ENCODE measurements at regions not wholly inside any gene's neighbourhood (a gene's known extent, or its start where the extent isn't known, plus 50 kb on each side); places are given as distances from the start of the nearest gene placed in this dataset.

DNA sequence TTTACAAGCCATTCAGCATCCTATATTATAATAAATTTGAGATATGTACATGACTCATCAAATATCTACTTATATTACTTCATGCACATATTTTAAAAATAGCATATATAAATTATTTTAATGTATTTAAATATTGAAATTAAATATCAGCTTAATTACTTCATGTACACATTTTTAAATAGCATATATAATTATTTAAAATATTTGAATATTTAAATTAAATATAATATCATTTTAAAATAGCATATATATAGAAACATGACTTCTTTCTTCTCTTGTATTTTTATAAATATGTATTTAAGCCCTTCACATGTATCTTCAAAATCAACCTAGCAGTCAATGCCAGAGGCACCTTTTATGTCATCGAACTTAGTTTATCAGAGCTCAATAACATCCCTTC lies 298.8 kb upstream of the DSEL start:
- Histone ChIP-seq H3K9ac (no peak overlapping the region), H2AFZ (ENCODE audit: low read depth) (no peak overlapping the region), H3K79me2 (ENCODE audit: insufficient read depth, low read depth) (no peaks in the 10 kb centered on the region), H3K4me2 (no peak overlapping the region), H3K4me1 (ENCODE audit: low read depth, poor library complexity, severe bottlenecking) (no peaks in the 10 kb centered on the region), H3K4me3 (IDR thresholded peaks at IDR 0.05; ENCODE audit: insufficient read depth, low read depth, low read length) (no peak overlapping the region), H4K20me1 (ENCODE audit: insufficient read depth) (no peaks in the 10 kb centered on the region), H3K36me3 (ENCODE audit: insufficient read depth) (no peaks in the 10 kb centered on the region), H3K27me3 (ENCODE audit: insufficient read depth, low read depth) (no peaks in the 10 kb centered on the region), H3K27ac (no peak overlapping the region)
- TF ChIP-seq, protein P1, sequence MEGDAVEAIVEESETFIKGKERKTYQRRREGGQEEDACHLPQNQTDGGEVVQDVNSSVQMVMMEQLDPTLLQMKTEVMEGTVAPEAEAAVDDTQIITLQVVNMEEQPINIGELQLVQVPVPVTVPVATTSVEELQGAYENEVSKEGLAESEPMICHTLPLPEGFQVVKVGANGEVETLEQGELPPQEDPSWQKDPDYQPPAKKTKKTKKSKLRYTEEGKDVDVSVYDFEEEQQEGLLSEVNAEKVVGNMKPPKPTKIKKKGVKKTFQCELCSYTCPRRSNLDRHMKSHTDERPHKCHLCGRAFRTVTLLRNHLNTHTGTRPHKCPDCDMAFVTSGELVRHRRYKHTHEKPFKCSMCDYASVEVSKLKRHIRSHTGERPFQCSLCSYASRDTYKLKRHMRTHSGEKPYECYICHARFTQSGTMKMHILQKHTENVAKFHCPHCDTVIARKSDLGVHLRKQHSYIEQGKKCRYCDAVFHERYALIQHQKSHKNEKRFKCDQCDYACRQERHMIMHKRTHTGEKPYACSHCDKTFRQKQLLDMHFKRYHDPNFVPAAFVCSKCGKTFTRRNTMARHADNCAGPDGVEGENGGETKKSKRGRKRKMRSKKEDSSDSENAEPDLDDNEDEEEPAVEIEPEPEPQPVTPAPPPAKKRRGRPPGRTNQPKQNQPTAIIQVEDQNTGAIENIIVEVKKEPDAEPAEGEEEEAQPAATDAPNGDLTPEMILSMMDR (conservative IDR thresholded peaks at IDR 0.05; ENCODE audit: low read depth, low read length) = no peak

DNA sequence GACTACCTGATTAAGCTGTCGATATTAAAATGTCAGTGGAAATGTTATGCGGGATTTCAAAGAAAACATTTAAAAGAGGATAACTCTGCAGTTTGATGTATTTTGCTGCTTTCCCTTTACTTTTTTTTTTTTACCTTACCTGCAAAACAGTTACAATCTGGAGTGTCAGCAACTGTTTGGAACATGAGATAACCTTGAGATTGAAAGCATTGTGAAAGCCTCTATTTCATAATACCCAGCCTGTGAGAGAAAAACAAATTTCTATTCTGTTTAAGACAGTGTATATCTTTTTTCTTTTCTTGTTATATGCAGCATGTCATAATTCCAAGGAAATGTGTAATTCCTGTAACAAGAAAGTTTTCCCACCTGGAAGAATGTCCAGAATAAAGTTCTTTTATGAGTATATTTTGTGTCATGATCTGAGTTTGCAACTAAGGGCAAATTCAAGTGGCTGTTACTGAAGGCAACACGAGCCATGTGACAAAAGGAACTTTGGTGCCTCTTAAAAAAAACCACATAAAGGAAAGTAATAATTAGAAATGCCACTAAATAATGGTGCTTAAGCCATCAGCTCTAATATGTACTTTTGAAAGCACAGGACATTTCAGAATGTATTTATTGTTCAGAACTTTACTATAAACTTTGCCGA lies 297.0 kb upstream of the DSEL start:
- no peaks in the 10 kb centered on the region for H3K4me1 ChIP-seq (ENCODE audit: low read depth, poor library complexity, severe bottlenecking)

DNA sequence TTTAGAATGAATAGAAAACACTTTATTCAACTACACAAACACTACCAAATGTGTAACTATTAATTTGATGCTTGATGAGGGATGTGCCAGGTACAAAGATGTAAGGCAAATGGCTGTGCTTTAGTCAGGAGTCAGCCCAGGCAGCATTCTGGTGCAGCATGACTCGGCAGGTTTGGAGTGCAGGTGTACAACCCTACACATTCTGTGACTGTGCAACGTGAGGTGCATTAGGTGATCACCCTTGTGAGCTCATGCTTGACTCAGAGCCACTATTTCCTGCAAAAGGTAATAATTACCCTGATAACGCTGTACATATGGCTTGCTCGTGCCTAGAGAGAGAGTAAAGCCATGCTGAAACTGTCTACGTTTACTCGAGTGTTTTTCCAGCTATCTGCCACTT lies 288.7 kb upstream of the DSEL start:
- Histone ChIP-seq H2AFZ (ENCODE audit: low read depth) (no peak overlapping the region), H3K9ac (no peak overlapping the region), H4K20me1 (ENCODE audit: insufficient read depth) (no peaks in the 10 kb centered on the region), H3K4me2 (no peak overlapping the region), H3K4me1 (ENCODE audit: low read depth, poor library complexity, severe bottlenecking) (no peaks in the 10 kb centered on the region), H3K27ac (no peak overlapping the region), H3K27me3 (ENCODE audit: insufficient read depth, low read depth) (no peaks in the 10 kb centered on the region), H3K36me3 (ENCODE audit: insufficient read depth) (no peaks in the 10 kb centered on the region), H3K79me2 (ENCODE audit: insufficient read depth, low read depth) (no peaks in the 10 kb centered on the region), H3K4me3 (IDR thresholded peaks at IDR 0.05; ENCODE audit: insufficient read depth, low read depth, low read length) (no peak overlapping the region)
- TF ChIP-seq, protein P1 (conservative IDR thresholded peaks at IDR 0.05; ENCODE audit: low read depth, low read length) = no peak

More for the DNA sequence above, 297.0 kb upstream of the DSEL start:
- no peaks in the 10 kb centered on the region for H4K20me1 ChIP-seq (ENCODE audit: insufficient read depth)
- no peaks in the 10 kb centered on the region for H3K79me2 ChIP-seq (ENCODE audit: insufficient read depth, low read depth)
- no peak overlapping the region for H3K27ac ChIP-seq
- no peaks in the 10 kb centered on the region for H3K36me3 ChIP-seq (ENCODE audit: insufficient read depth)
- H3K27me3 ChIP-seq (ENCODE audit: insufficient read depth, low read depth) = no peaks in the 10 kb centered on the region
- no peak overlapping the region for H3K4me2 ChIP-seq
- H3K9ac ChIP-seq = no peak overlapping the region
- H2AFZ ChIP-seq (ENCODE audit: low read depth) = no peak overlapping the region
- TF ChIP-seq, protein P1 (conservative IDR thresholded peaks at IDR 0.05; ENCODE audit: low read depth, low read length) = no peak
- no peak overlapping the region for H3K4me3 ChIP-seq (IDR thresholded peaks at IDR 0.05; ENCODE audit: insufficient read depth, low read depth, low read length)

DNA sequence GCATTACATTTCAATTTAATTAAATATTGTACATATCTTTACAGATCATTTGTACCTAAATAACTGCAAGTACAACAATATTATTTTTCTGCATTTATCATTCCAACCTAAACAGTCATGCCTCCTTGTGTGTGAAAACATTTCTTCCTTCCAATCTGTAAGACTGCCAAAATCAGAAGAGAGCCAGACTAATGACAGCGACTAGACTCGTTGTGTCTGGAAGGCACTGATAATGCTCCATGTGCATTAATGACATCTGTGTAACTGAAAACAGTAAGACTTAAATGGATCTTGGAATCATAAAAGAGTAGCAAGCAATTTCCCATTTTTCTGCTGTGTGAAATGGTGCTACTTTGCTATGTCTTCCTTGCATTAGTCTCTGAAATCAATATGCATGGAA lies 278.0 kb upstream of the DSEL start:
- Histone ChIP-seq H3K4me2 (no peak overlapping the region), H3K27me3 (ENCODE audit: insufficient read depth, low read depth) (no peaks in the 10 kb centered on the region), H3K79me2 (ENCODE audit: insufficient read depth, low read depth) (no peaks in the 10 kb centered on the region), H3K36me3 (ENCODE audit: insufficient read depth) (no peaks in the 10 kb centered on the region), H3K9ac (no peak overlapping the region), H3K4me3 (IDR thresholded peaks at IDR 0.05; ENCODE audit: insufficient read depth, low read depth, low read length) (no peak overlapping the region), H4K20me1 (ENCODE audit: insufficient read depth) (no peaks in the 10 kb centered on the region), H3K27ac (no peak overlapping the region), H3K4me1 (ENCODE audit: low read depth, poor library complexity, severe bottlenecking) (no peaks in the 10 kb centered on the region), H2AFZ (ENCODE audit: low read depth) (no peak overlapping the region)
- TF ChIP-seq, protein P1 (conservative IDR thresholded peaks at IDR 0.05; ENCODE audit: low read depth, low read length) = no peak

Measured in KMS-11 (cell line).